Progenitor cell of endocrine pancreas (in vitro differentiated cells): ENCODE measurements at regions not wholly inside any gene's neighbourhood (a gene's known extent, or its start where the extent isn't known, plus 50 kb on each side); places are given as distances from the start of the nearest gene placed in this dataset.
"Not testable (repeated sequence)": the region's sequence is repeated elsewhere in the genome, so short reads cannot be mapped to it uniquely, and the experiment has no call there.

Experiments
- DNase-seq: peaks from one replicate; pipeline ENCODE4 v3.0.0; 2021; ENCODE audit warnings: low spot score; ENCODE audit not compliant: unreplicated experiment
- H3K27ac Mint-ChIP-seq: 2 replicates; pipeline ENCODE4 v1.8.0; 2021; ENCODE audit warnings: mild to moderate bottlenecking, moderate library complexity, mixed read lengths
- H3K27me3 Mint-ChIP-seq: 2 replicates; pipeline ENCODE4 v1.8.0; 2021; ENCODE audit warnings: mixed read lengths
- H3K36me3 Mint-ChIP-seq: 2 replicates; pipeline ENCODE4 v1.8.0; 2022; ENCODE audit warnings: mixed read lengths; ENCODE audit not compliant: insufficient read depth
- H3K4me1 Mint-ChIP-seq: 2 replicates; pipeline ENCODE4 v1.8.0; 2021; ENCODE audit warnings: low read depth, mixed read lengths
- H3K4me3 Mint-ChIP-seq: 2 replicates; pipeline ENCODE4 v1.8.0; 2021; ENCODE audit warnings: low read depth, mild to moderate bottlenecking, moderate library complexity, mixed read lengths
- H3K9me3 Mint-ChIP-seq: 2 replicates; pipeline ENCODE4 v1.8.0; 2021; ENCODE audit warnings: low read depth, mixed read lengths
- CTCF ChIP-seq: fragments of 200-600 bp; sonication (generic); IDR thresholded peaks from one replicate; pipeline ENCODE4 v1.5.0; 2021; ENCODE audit warnings: antibody characterized with exemption, mild to moderate bottlenecking; ENCODE audit not compliant: unreplicated experiment

GRCh38 chr12:116666305-116666673 is 71.6 kb downstream of the SPRING1 start:
- DNase-seq, result no peak
- H3K27me3 Mint-ChIP-seq, result peaks cover 12% of the 10 kb centered on the region
- no peaks in the 10 kb centered on the region for H3K9me3 Mint-ChIP-seq
- TF ChIP-seq CTCF, result no peak
- H3K36me3 Mint-ChIP-seq, result no peaks in the 10 kb centered on the region
- no peak overlapping the region for H3K4me3 Mint-ChIP-seq
- peaks cover 14% of the 10 kb centered on the region for H3K4me1 Mint-ChIP-seq
- H3K27ac Mint-ChIP-seq, result no peak overlapping the region

DNA sequence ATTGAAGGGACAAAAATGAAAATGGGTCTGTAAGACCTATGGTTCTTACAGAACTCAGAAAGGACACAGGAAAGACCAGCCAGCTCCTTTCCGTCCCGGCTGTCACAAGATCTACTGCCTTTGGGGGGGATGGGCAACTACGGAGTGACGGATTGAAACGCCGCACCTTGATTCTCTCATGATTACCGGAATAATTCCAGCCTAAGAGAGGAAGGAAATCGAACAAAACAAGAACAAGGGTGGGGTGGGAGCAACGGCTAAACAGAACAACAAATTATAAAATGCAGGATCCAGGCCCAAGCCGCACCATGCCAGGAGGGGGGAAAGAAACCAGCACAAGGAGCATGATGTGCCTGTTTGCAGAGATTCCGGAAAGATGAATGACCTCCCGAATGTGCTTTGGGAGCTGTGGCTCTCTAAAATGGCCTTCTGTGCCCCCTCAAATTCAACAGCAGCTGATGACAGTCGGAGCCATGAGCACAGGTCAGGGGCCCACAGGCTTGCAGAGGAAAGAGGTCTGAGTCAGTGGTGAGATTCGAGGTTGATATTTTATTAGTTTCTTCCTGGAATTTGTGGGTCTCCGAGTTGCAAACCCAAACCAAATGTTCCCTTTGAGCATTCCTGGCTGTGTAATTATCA is 72.1 kb downstream of the SPRING1 start:
- DNase-seq, result no peak
- Mint-ChIP-seq H3K27me3 (peaks cover 12% of the 10 kb centered on the region), H3K4me1 (peaks cover 14% of the 10 kb centered on the region), H3K4me3 (no peak overlapping the region), H3K27ac (no peak overlapping the region), H3K9me3 (no peaks in the 10 kb centered on the region), H3K36me3 (no peaks in the 10 kb centered on the region)
- TF ChIP-seq CTCF, result no peak

DNA sequence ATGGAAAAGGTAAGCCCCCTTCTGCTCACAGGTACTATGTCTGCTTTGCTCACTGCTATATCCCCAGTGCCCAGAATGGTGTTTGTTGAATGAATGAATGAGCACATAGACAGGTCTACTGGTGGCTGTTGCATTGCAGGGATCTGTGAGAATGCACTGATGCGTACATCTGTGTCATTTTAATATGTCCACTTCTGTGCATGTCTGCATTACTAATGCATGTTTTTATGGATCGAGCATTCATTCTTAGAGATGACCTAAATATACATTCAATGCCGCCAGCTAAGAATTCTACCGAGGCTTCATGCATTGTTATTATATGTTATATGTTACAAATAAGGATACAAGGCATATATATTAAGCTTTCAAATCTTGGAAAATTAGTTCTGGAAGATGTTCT is 73.8 kb downstream of the SPRING1 start:
- peaks cover 18% of the 10 kb centered on the region for H3K4me1 Mint-ChIP-seq
- peaks cover 12% of the 10 kb centered on the region for H3K27me3 Mint-ChIP-seq
- no peak overlapping the region for H3K4me3 Mint-ChIP-seq
- H3K27ac Mint-ChIP-seq, result no peak overlapping the region
- TF ChIP-seq CTCF, result no peak
- no peaks in the 10 kb centered on the region for H3K36me3 Mint-ChIP-seq
- H3K9me3 Mint-ChIP-seq, result peaks cover 4% of the 10 kb centered on the region
- DNase-seq, result no peak

- peaks cover 27% of the 10 kb centered on the region for H3K4me1 Mint-ChIP-seq
- H3K27ac Mint-ChIP-seq, result peak overlapping the region; percentile 81
- peak overlapping the region; percentile 58 for H3K4me3 Mint-ChIP-seq
- peak; percentile 43 for DNase-seq
- no peaks in the 10 kb centered on the region for H3K36me3 Mint-ChIP-seq
- no peak for TF ChIP-seq CTCF
- peaks cover 12% of the 10 kb centered on the region for H3K27me3 Mint-ChIP-seq
- H3K9me3 Mint-ChIP-seq, result peaks cover 4% of the 10 kb centered on the region
These were observed 75.2 kb downstream of the SPRING1 start for GRCh38 chr12:116662612-116663144.

GRCh38 chr12:116661341-116661740 is 76.5 kb downstream of the SPRING1 start:
- Mint-ChIP-seq H3K27ac (no peak overlapping the region), H3K36me3 (no peaks in the 10 kb centered on the region), H3K9me3 (peaks cover 4% of the 10 kb centered on the region), H3K4me3 (no peak overlapping the region), H3K27me3 (peaks cover 15% of the 10 kb centered on the region), H3K4me1 (peaks cover 27% of the 10 kb centered on the region)
- TF ChIP-seq CTCF, result no peak
- no peak for DNase-seq

- not testable (repeated sequence) for H3K9me3 Mint-ChIP-seq, H3K27ac Mint-ChIP-seq, DNase-seq, H3K36me3 Mint-ChIP-seq, H3K4me3 Mint-ChIP-seq
- Mint-ChIP-seq H3K4me1 (peaks cover 27% of the 10 kb centered on the region), H3K27me3 (peaks cover 12% of the 10 kb centered on the region)
These were observed 77.1 kb downstream of the SPRING1 start for GRCh38 chr12:116660740-116661139.
